ENCODE measurements at regions not wholly inside any gene's neighbourhood (a gene's known extent, or its start where the extent isn't known, plus 50 kb on each side); places are given as distances from the start of the nearest gene placed in this dataset.

- TF ChIP-seq, protein P1, sequence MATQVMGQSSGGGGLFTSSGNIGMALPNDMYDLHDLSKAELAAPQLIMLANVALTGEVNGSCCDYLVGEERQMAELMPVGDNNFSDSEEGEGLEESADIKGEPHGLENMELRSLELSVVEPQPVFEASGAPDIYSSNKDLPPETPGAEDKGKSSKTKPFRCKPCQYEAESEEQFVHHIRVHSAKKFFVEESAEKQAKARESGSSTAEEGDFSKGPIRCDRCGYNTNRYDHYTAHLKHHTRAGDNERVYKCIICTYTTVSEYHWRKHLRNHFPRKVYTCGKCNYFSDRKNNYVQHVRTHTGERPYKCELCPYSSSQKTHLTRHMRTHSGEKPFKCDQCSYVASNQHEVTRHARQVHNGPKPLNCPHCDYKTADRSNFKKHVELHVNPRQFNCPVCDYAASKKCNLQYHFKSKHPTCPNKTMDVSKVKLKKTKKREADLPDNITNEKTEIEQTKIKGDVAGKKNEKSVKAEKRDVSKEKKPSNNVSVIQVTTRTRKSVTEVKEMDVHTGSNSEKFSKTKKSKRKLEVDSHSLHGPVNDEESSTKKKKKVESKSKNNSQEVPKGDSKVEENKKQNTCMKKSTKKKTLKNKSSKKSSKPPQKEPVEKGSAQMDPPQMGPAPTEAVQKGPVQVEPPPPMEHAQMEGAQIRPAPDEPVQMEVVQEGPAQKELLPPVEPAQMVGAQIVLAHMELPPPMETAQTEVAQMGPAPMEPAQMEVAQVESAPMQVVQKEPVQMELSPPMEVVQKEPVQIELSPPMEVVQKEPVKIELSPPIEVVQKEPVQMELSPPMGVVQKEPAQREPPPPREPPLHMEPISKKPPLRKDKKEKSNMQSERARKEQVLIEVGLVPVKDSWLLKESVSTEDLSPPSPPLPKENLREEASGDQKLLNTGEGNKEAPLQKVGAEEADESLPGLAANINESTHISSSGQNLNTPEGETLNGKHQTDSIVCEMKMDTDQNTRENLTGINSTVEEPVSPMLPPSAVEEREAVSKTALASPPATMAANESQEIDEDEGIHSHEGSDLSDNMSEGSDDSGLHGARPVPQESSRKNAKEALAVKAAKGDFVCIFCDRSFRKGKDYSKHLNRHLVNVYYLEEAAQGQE (IDR thresholded peaks at IDR 0.05; ENCODE audit: insufficient read depth in 1 of 2, low read depth in 2 of 2, low read length in 1 of 2), result no peak
- TF ChIP-seq CTCF (IDR thresholded peaks at IDR 0.05) (no peak), POLR2AphosphoS5 (IDR thresholded peaks at IDR 0.05; ENCODE audit: low read depth, low read length) (no peak), TCF7L2 (IDR thresholded peaks at IDR 0.05; ENCODE audit: low read depth, low read length) (no peak), SIN3A (IDR thresholded peaks at IDR 0.05; ENCODE audit: borderline replicate concordance, insufficient read depth, low read depth, low read length) (no peak)
- BruUV-seq (replicated peaks), result no TSS peak
- Histone ChIP-seq H3K9me3 (ENCODE audit: control insufficient read depth, insufficient read depth, low read depth, low read length) (no peaks in the 10 kb centered on the region), H3K27me3 (ENCODE audit: control insufficient read depth, insufficient read depth, low read length) (no peaks in the 10 kb centered on the region), H3K4me1 (ENCODE audit: control insufficient read depth, insufficient read depth, low read length) (no peaks in the 10 kb centered on the region), H3K27ac (ENCODE audit: low read length) (no peak overlapping the region), H3K4me3 (ENCODE audit: low read depth in 2 of 2, low read length in 2 of 2) (no peak overlapping the region), H3K36me3 (ENCODE audit: control insufficient read depth, insufficient read depth, low read length) (no peaks in the 10 kb centered on the region)
- POLR2A ChIA-PET, result no interaction called here
- CTCF ChIA-PET, result no interaction called here
- intact Hi-C loops (cut with micrococcal nuclease; ENCODE audit: unreplicated experiment) (no loop called here), in situ Hi-C loops (cut with HindIII; ENCODE audit: low pct_unique_long_range_greater_than_20kb, low sequenced_read_pairs) (no loop called here)
- no peak for ATAC-seq
- DNase-seq (ENCODE audit: low read depth, low spot score), result no peak
Measured at GRCh38 chrX:104306180-104306579, 51.4 kb upstream of the ESX1 start.

Data from Panc1 (cell line).